Activated CD8-positive, alpha-beta T cell treated with anti-CD3 and anti-CD28 coated beads for 36 hours (primary cell): ENCODE measurements at regions not wholly inside any gene's neighbourhood (a gene's known extent, or its start where the extent isn't known, plus 50 kb on each side); places are given as distances from the start of the nearest gene placed in this dataset.

Experiments
- ATAC-seq: fragments of 200-7000 bp; cut with Tn5 transposase; one replicate; pipeline ENCODE4 v1.10.0; 2021; ENCODE audit warnings: mild to moderate bottlenecking, moderate library complexity
- CTCF ChIA-PET: fragments of 350-600 bp; sonication (Branson Sonifier 250); formaldehyde crosslinking; loops from one replicate; lab custom pipeline; 2021; ENCODE audit warnings: antibody characterized with exemption; lab: Charles Lee
- POLR2A ChIA-PET: fragments of 350-600 bp; sonication (Branson Sonifier 250); formaldehyde crosslinking; loops from one replicate; lab custom pipeline; 2021; ENCODE audit warnings: antibody characterized with exemption; lab: Charles Lee
- DNase-seq: peaks from one replicate; pipeline ENCODE4 v3.0.0-alpha.2; 2020
- H3K27ac Mint-ChIP-seq: one replicate; pipeline ENCODE4 v1.8.0; 2021; ENCODE audit warnings: mild to moderate bottlenecking, mixed read lengths
- H3K27me3 Mint-ChIP-seq: one replicate; pipeline ENCODE4 v1.8.0; 2021; ENCODE audit warnings: mixed read lengths
- H3K36me3 Mint-ChIP-seq: one replicate; pipeline ENCODE4 v1.8.0; 2021; ENCODE audit warnings: low read depth, mixed read lengths
- H3K4me1 Mint-ChIP-seq: one replicate; pipeline ENCODE4 v1.8.0; 2021; ENCODE audit warnings: low read depth, mixed read lengths
- H3K4me3 Mint-ChIP-seq: one replicate; pipeline ENCODE4 v1.8.0; 2021; ENCODE audit warnings: mild to moderate bottlenecking, moderate library complexity, mixed read lengths
- H3K9me3 Mint-ChIP-seq: one replicate; pipeline ENCODE4 v1.8.0; 2021; ENCODE audit warnings: mixed read lengths
- intact Hi-C: fragments of 100-400 bp; cut with micrococcal nuclease; formaldehyde crosslinking; loops from one replicate; pipeline ENCODE4 v1.10.0; 2022
- TF ChIP-seq, protein P1 (sequence below): fragments of 200-600 bp; IDR thresholded peaks from one replicate; pipeline ENCODE4 v1.8.0; 2022; ENCODE audit warnings: antibody characterized with exemption, mild to moderate bottlenecking

DNA sequence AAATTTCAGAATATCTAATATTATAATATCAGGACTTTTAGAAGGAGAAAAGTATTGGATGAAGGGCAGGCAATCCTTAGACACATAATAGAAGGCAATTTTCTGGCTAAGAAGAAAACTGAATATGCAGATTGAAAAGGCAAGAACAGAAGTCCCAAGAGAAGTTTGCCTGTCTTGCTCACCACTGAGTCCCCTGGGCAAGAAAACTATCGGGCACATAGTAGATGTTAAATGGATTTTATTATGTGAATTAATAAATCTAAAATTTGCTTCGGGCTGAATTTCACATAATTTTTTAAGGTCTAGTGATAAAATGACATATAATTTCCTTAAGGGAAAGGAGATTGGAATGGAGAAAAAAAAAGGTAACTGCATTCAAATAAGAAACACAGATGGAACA is 380.9 kb upstream of the GRM3 start:
- POLR2A ChIA-PET = no interaction called here
- Mint-ChIP-seq H3K4me3 (no peak overlapping the region), H3K9me3 (peaks cover 14% of the 10 kb centered on the region), H3K27me3 (no peaks in the 10 kb centered on the region), H3K4me1 (no peaks in the 10 kb centered on the region), H3K27ac (no peak overlapping the region), H3K36me3 (no peaks in the 10 kb centered on the region)
- DNase-seq = no peak
- no peak for ATAC-seq
- TF ChIP-seq, protein P1, sequence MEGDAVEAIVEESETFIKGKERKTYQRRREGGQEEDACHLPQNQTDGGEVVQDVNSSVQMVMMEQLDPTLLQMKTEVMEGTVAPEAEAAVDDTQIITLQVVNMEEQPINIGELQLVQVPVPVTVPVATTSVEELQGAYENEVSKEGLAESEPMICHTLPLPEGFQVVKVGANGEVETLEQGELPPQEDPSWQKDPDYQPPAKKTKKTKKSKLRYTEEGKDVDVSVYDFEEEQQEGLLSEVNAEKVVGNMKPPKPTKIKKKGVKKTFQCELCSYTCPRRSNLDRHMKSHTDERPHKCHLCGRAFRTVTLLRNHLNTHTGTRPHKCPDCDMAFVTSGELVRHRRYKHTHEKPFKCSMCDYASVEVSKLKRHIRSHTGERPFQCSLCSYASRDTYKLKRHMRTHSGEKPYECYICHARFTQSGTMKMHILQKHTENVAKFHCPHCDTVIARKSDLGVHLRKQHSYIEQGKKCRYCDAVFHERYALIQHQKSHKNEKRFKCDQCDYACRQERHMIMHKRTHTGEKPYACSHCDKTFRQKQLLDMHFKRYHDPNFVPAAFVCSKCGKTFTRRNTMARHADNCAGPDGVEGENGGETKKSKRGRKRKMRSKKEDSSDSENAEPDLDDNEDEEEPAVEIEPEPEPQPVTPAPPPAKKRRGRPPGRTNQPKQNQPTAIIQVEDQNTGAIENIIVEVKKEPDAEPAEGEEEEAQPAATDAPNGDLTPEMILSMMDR = no peak
- intact Hi-C loops = no loop called here
- CTCF ChIA-PET = no interaction called here

DNA sequence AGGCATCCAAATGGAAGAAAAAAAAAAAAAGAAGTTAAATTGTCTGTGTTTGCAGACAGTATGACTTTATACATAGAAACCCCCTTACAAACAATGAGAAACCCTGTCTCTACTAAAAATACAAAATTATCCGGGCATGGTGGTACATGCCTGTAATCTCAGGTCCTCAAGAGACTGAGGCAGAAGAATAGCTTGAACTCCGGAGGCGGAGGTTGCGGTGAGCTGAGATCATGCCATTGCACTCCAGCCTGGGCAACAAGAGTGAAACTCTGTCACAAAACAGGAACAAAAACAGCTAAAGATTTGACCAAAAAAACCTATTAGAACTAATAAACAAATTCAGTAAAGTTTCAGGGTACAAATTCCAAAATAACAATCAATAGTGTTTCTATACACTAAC is 385.8 kb upstream of the GRM3 start:
- Mint-ChIP-seq H3K27me3 (no peaks in the 10 kb centered on the region), H3K27ac (no peak overlapping the region), H3K36me3 (no peaks in the 10 kb centered on the region), H3K9me3 (peaks cover 15% of the 10 kb centered on the region), H3K4me1 (no peaks in the 10 kb centered on the region), H3K4me3 (no peak overlapping the region)
- POLR2A ChIA-PET = no interaction called here
- intact Hi-C loops = no loop called here
- TF ChIP-seq, protein P1 = no peak
- DNase-seq = no peak
- CTCF ChIA-PET = no interaction called here
- ATAC-seq = no peak

DNA sequence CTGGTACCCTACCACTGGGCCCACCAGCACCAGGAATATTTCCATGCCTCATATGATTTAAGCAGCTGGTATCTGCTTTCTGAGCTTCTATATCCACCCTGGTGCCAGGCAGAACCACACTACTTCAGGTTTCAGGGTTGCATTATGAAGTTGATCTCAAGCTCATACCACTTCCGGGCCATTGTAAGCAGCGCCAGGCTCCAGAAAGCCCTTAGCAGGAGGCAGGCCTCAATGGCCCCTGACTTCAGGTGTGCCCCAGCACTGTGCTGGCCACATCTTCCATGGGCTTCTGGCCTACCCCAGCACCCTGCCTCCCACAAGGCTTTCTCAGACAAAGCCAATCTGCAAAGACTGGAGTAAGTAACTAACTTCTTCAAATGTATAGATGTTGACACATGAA is 391.3 kb upstream of the GRM3 start:
- Mint-ChIP-seq H3K4me1 (no peaks in the 10 kb centered on the region), H3K36me3 (no peaks in the 10 kb centered on the region), H3K4me3 (no peak overlapping the region), H3K27me3 (no peaks in the 10 kb centered on the region), H3K27ac (no peak overlapping the region), H3K9me3 (peaks cover 17% of the 10 kb centered on the region)
- POLR2A ChIA-PET = interaction anchor here (0.6 kb wide), 1 partner anchor 636 kb away, joined by 3 read pairs; no protein-coding TSS in a partner anchor
- TF ChIP-seq, protein P1 = no peak
- no peak for ATAC-seq
- CTCF ChIA-PET = no interaction called here
- DNase-seq = no peak
- intact Hi-C loops = no loop called here

DNA sequence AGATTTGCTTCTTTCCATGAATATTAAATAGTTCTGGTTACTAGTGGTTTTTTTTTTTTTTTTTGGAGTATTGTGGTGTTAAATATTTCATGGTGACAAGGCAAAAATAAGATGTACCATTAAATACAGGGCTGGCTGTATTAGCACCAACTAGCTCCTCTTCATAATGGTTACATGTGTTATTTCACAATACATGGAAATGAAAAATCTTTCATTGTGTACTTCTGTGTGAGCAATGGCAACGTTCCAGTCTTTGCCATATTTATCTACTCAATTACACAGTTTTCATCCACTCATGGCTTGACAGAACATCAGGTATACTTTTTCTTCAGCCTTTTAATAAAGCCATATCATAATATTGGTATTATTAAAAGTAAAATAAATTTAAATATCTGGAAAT is 394.7 kb upstream of the GRM3 start:
- intact Hi-C loops = no loop called here
- Mint-ChIP-seq H3K27me3 (no peaks in the 10 kb centered on the region), H3K4me1 (no peaks in the 10 kb centered on the region), H3K9me3 (peaks cover 19% of the 10 kb centered on the region), H3K36me3 (no peaks in the 10 kb centered on the region), H3K27ac (no peak overlapping the region), H3K4me3 (no peak overlapping the region)
- DNase-seq (no peak), ATAC-seq (no peak)
- CTCF ChIA-PET = no interaction called here
- POLR2A ChIA-PET = no interaction called here
- TF ChIP-seq, protein P1 = no peak

DNA sequence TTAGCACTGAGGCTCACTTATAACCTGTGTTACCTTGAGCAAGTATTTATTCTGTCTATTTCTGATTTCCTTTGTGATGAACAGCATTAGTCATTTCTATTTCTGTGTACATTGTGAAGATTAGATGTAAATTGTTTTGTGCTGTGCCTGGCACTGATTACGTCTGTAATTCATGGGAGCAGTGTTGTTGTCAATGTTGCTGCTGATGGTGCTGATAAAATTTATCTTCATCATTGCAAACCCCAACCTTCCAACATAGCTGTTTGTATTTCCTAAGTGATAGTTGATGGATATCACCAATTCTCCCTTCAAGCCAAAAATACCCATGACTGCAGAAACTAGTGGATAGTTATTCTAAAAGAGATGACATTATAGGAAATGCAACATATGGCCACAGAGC is 400.5 kb upstream of the GRM3 start:
- Mint-ChIP-seq H3K27ac (no peak overlapping the region), H3K9me3 (peaks cover 12% of the 10 kb centered on the region), H3K27me3 (no peaks in the 10 kb centered on the region), H3K4me1 (no peaks in the 10 kb centered on the region), H3K36me3 (no peaks in the 10 kb centered on the region), H3K4me3 (no peak overlapping the region)
- DNase-seq (no peak), ATAC-seq (no peak)
- ChIA-PET POLR2A (no interaction called here), CTCF (no interaction called here)
- intact Hi-C loops = no loop called here
- TF ChIP-seq, protein P1 = no peak
